H9 (cell line): ENCODE measurements at regions not wholly inside any gene's neighbourhood (a gene's known extent, or its start where the extent isn't known, plus 50 kb on each side); places are given as distances from the start of the nearest gene placed in this dataset.

Source experiments
- DNase-seq: peaks from one replicate; pipeline ENCODE4 v3.0.0-alpha.2; 2017
- H2AFZ ChIP-seq: one replicate; pipeline ENCODE4 v1.6.1; 2013; ENCODE audit warnings: mild to moderate bottlenecking, low read length, control low read depth, moderate library complexity
- H2AK5ac ChIP-seq: 2 replicates; pipeline ENCODE4 v1.6.1; 2013; ENCODE audit warnings: low read length, control low read depth, mixed read lengths; ENCODE audit not compliant: insufficient read length
- H2BK120ac ChIP-seq: one replicate; pipeline ENCODE4 v1.6.1; 2013; ENCODE audit warnings: low read depth, mild to moderate bottlenecking, low read length, control low read depth, inconsistent platforms; ENCODE audit not compliant: poor library complexity, severe bottlenecking
- H2BK12ac ChIP-seq: 2 replicates; pipeline ENCODE4 v1.6.1; 2013; ENCODE audit warnings: low read length, control low read depth, mixed read lengths, low read depth; ENCODE audit not compliant: insufficient read length
- H2BK15ac ChIP-seq: 2 replicates; pipeline ENCODE4 v1.6.1; 2013; ENCODE audit warnings: low read depth, low read length, control low read depth
- H2BK20ac ChIP-seq: one replicate; pipeline ENCODE4 v1.6.1; 2013; ENCODE audit warnings: low read depth, mild to moderate bottlenecking, low read length, control low read depth, inconsistent platforms; ENCODE audit not compliant: poor library complexity, severe bottlenecking
- H2BK5ac ChIP-seq: 2 replicates; pipeline ENCODE4 v1.6.1; 2013; ENCODE audit warnings: low read length, control low read depth, mixed read lengths; ENCODE audit not compliant: insufficient read length
- H3K14ac ChIP-seq: 2 replicates; pipeline ENCODE4 v1.6.1; 2013; ENCODE audit warnings: low read length, control low read depth; ENCODE audit not compliant: insufficient read depth
- H3K18ac ChIP-seq: 2 replicates; pipeline ENCODE4 v1.6.1; 2013; ENCODE audit warnings: low read depth, mild to moderate bottlenecking, mixed read lengths, low read length, control low read depth; ENCODE audit not compliant: insufficient read length
- H3K23ac ChIP-seq: 2 replicates; pipeline ENCODE4 v1.6.1; 2013; ENCODE audit warnings: low read length, control low read depth, mixed read lengths, low read depth; ENCODE audit not compliant: insufficient read length
- H3K23me2 ChIP-seq: 2 replicates; pipeline ENCODE4 v1.6.1; 2013; ENCODE audit warnings: low read depth, mild to moderate bottlenecking, mixed read lengths, low read length, control low read depth; ENCODE audit not compliant: insufficient read length, poor library complexity, severe bottlenecking
- H3K27ac ChIP-seq: 2 replicates; pipeline ENCODE4 v1.5.1; 2013; ENCODE audit warnings: low read length, control low read depth, mixed read lengths, low read depth; ENCODE audit not compliant: insufficient read length
- H3K27me3 ChIP-seq: 2 replicates; pipeline ENCODE4 v1.6.1; 2013; ENCODE audit warnings: low read length, control low read depth, inconsistent platforms; ENCODE audit not compliant: insufficient read depth
- H3K4ac ChIP-seq: 2 replicates; pipeline ENCODE4 v1.6.1; 2013; ENCODE audit warnings: low read depth, mild to moderate bottlenecking, control low read depth, inconsistent platforms, low read length, moderate library complexity
- H3K4me1 ChIP-seq: 2 replicates; pipeline ENCODE4 v1.6.1; 2013; ENCODE audit warnings: low read length, control low read depth, inconsistent platforms; ENCODE audit not compliant: insufficient read depth
- H3K4me2 ChIP-seq: 2 replicates; pipeline ENCODE4 v1.6.1; 2013; ENCODE audit warnings: low read length, control low read depth, mixed read lengths; ENCODE audit not compliant: insufficient read length, insufficient read depth
- H3K56ac ChIP-seq: 2 replicates; pipeline ENCODE4 v1.6.1; 2013; ENCODE audit warnings: low read depth, mild to moderate bottlenecking, mixed read lengths, low read length, control low read depth; ENCODE audit not compliant: insufficient read length
- H3K79me1 ChIP-seq: 2 replicates; pipeline ENCODE4 v1.6.1; 2013; ENCODE audit warnings: low read depth, mild to moderate bottlenecking, moderate library complexity, low read length, control low read depth, inconsistent platforms; ENCODE audit not compliant: insufficient read depth, poor library complexity, severe bottlenecking
- H3K79me2 ChIP-seq: 2 replicates; pipeline ENCODE4 v1.6.1; 2013; ENCODE audit warnings: low read length, control low read depth, inconsistent platforms; ENCODE audit not compliant: insufficient read depth
- H3K9ac ChIP-seq: 2 replicates; pipeline ENCODE4 v1.6.1; 2013; ENCODE audit warnings: low read length, control low read depth, mixed read lengths; ENCODE audit not compliant: insufficient read length; ENCODE audit errors: extremely low read depth
- H3K9me3 ChIP-seq: one replicate; pipeline ENCODE4 v1.6.1; 2013; ENCODE audit warnings: low read depth, low read length, inconsistent platforms; ENCODE audit not compliant: control insufficient read depth
- H3T11ph ChIP-seq: one replicate; pipeline ENCODE4 v1.6.1; 2013; ENCODE audit warnings: mild to moderate bottlenecking, low read length, control low read depth, inconsistent platforms
- H4K20me1 ChIP-seq: one replicate; pipeline ENCODE4 v1.6.1; 2013; ENCODE audit not compliant: control insufficient read depth, insufficient read length, insufficient read depth
- H4K5ac ChIP-seq: 2 replicates; pipeline ENCODE4 v1.6.1; 2013; ENCODE audit warnings: low read depth, mild to moderate bottlenecking, mixed read lengths, low read length, control low read depth; ENCODE audit not compliant: insufficient read length
- H4K8ac ChIP-seq: replicated peaks from 2 replicates; pipeline ENCODE4 v1.6.1; 2013; ENCODE audit warnings: low read length, control low read depth, mixed read lengths, low read depth; ENCODE audit not compliant: insufficient read length
- H4K91ac ChIP-seq: 2 replicates; pipeline ENCODE4 v1.6.1; 2013; ENCODE audit warnings: low read depth, mild to moderate bottlenecking, moderate library complexity, mixed read lengths, low read length, control low read depth; ENCODE audit not compliant: insufficient read length
- H3K27ac Mint-ChIP-seq, 3 experiments: 2 replicates in 2 of 3; 3 replicates in 1 of 3; pipeline ENCODE4 v1.8.0; 2020 to 2021; ENCODE audit warnings: mixed read lengths in 3 of 3, mild to moderate bottlenecking in 1 of 3, moderate library complexity in 1 of 3
- H3K27me3 Mint-ChIP-seq: 2 replicates; pipeline ENCODE4 v1.8.0; 2021; ENCODE audit warnings: low read depth, mild to moderate bottlenecking, moderate library complexity, mixed read lengths
- H3K36me3 Mint-ChIP-seq, 3 experiments: 2 replicates in 2 of 3; 3 replicates in 1 of 3; pipeline ENCODE4 v1.8.0; 2020 to 2021; ENCODE audit warnings: low read depth in 3 of 3, mixed read lengths in 3 of 3; ENCODE audit not compliant: insufficient read depth in 1 of 3
- H3K4me1 Mint-ChIP-seq, 2 experiments: 2 replicates each; pipeline ENCODE4 v1.8.0; 2020; ENCODE audit warnings: mixed read lengths in 2 of 2
- H3K4me3 Mint-ChIP-seq, 2 experiments: 2 replicates in 1 of 2; 3 replicates in 1 of 2; pipeline ENCODE4 v1.8.0; 2020 to 2021; ENCODE audit warnings: mild to moderate bottlenecking in 2 of 2, mixed read lengths in 2 of 2, moderate library complexity in 1 of 2
- H3K9me3 Mint-ChIP-seq, 2 experiments: 2 replicates in 1 of 2; 3 replicates in 1 of 2; pipeline ENCODE4 v1.8.0; 2020; ENCODE audit warnings: mild to moderate bottlenecking in 2 of 2, mixed read lengths in 2 of 2, moderate library complexity in 1 of 2
- CTCF ChIP-seq: fragments of 200-600 bp; sonication (generic); conservative IDR thresholded peaks from 3 replicates; pipeline ENCODE4 v1.8.0; 2021; ENCODE audit warnings: antibody characterized with exemption, mild to moderate bottlenecking
- WGBS: extraction: QIAGEN DNeasy Blood & Tissue Kit; methylation state at CpG from one replicate; pipeline ENCODE4 v1.1.7; 2013; ENCODE audit warnings: missing lambda C conversion rate, low lambda C conversion rate, mixed read lengths; ENCODE audit not compliant: insufficient read length; ENCODE audit errors: extremely low coverage; 5-methylcytosine and 5-hydroxymethylcytosine counted together

- H3K4me1 Mint-ChIP-seq = 0 out of 4 replicates have a peak, but pooled peaks cover 3 to 5% of the 10 kb centered on the region in 2 experiments
- Histone ChIP-seq H2AK5ac (no peak overlapping the region), H3K4me2 (no peak overlapping the region), H3K23me2 (no peaks in the 10 kb centered on the region), H4K91ac (no peak overlapping the region), H3K18ac (no peak overlapping the region), H3K79me2 (no peaks in the 10 kb centered on the region), H3K9me3 (no peaks in the 10 kb centered on the region), H3K23ac (no peak overlapping the region), H2BK120ac (no peak overlapping the region), H4K5ac (no peak overlapping the region), H3K56ac (no peak overlapping the region), H2BK15ac (no peak overlapping the region), H3K4ac (no peak overlapping the region), H4K8ac (no peak overlapping the region), H3K14ac (no peak overlapping the region), H2BK20ac (no peak overlapping the region), H3K27me3 (no peaks in the 10 kb centered on the region), H3K79me1 (no peaks in the 10 kb centered on the region), H2BK12ac (no peak overlapping the region), H2AFZ (no peak overlapping the region), H2BK5ac (no peak overlapping the region), H3K27ac (no peak overlapping the region), H3K9ac (no peak overlapping the region), H3K4me1 (no peaks in the 10 kb centered on the region), H3T11ph (no peak overlapping the region), H4K20me1 (no peaks in the 10 kb centered on the region)
- no peaks in the 10 kb centered on the region for H3K27me3 Mint-ChIP-seq
- H3K27ac Mint-ChIP-seq = no peak overlapping the region
- no peak overlapping the region for H3K4me3 Mint-ChIP-seq
- no peaks in the 10 kb centered on the region for H3K36me3 Mint-ChIP-seq
- no peaks in the 10 kb centered on the region for H3K9me3 Mint-ChIP-seq
- no CpG with 5 or more reads among the region's 4 CpGs for WGBS
- DNase-seq = no peak
- no peak for TF ChIP-seq CTCF
Measured at GRCh38 chr16:52770828-52771227, 223.9 kb upstream of the TOX3 start.
